ENCODE measurements at regions not wholly inside any gene's neighbourhood (a gene's known extent, or its start where the extent isn't known, plus 50 kb on each side); places are given as distances from the start of the nearest gene placed in this dataset.

- H3K27ac ChIP-seq (ENCODE audit: low read length), result no peak overlapping the region
- no peak for ATAC-seq (ENCODE audit: insufficient read depth, low read depth)
- TF ChIP-seq EZH2 (IDR thresholded peaks at IDR 0.05; ENCODE audit: borderline replicate concordance, low read depth, low read length, severe bottlenecking), result no peak
- no peak for TF ChIP-seq CTCF (IDR thresholded peaks at IDR 0.05; ENCODE audit: borderline replicate concordance, extremely low read depth, low read length, poor library complexity, severe bottlenecking)
- H3K4me1 ChIP-seq (ENCODE audit: insufficient read depth, low read length), result no peaks in the 10 kb centered on the region
- no peaks in the 10 kb centered on the region for H3K36me3 ChIP-seq (ENCODE audit: insufficient read depth, low read length)
- no peaks in the 10 kb centered on the region for H3K9me3 ChIP-seq (ENCODE audit: insufficient read depth, low read length, severe bottlenecking)
- H3K9ac ChIP-seq (ENCODE audit: low read depth, low read length), result no peak overlapping the region
- no peak overlapping the region for H3K4me2 ChIP-seq (ENCODE audit: insufficient read depth, low read length)
- no peaks in the 10 kb centered on the region for H3K79me2 ChIP-seq (ENCODE audit: insufficient read depth, low read length)
- no peak overlapping the region for H3K4me3 ChIP-seq (ENCODE audit: low read depth in 1 of 2, low read length in 2 of 2)
- H3K27me3 ChIP-seq (ENCODE audit: insufficient read depth, low read length, poor library complexity), result peaks cover 12% of the 10 kb centered on the region
- H2AFZ ChIP-seq (ENCODE audit: low read depth, low read length), result no peak overlapping the region
- DNase-seq, result no peak
- H4K20me1 ChIP-seq (ENCODE audit: insufficient read depth, low read length), result no peaks in the 10 kb centered on the region
Measured at GRCh38 chr2:200170221-200170620, 136.3 kb upstream of the SPATS2L start.

- Histone ChIP-seq H3K27ac (ENCODE audit: low read length) (no peak overlapping the region), H3K9ac (ENCODE audit: low read depth, low read length) (no peak overlapping the region)
- TF ChIP-seq EZH2 (IDR thresholded peaks at IDR 0.05; ENCODE audit: borderline replicate concordance, low read depth, low read length, severe bottlenecking) (no peak), CTCF (IDR thresholded peaks at IDR 0.05; ENCODE audit: borderline replicate concordance, extremely low read depth, low read length, poor library complexity, severe bottlenecking) (no peak)
Measured at GRCh38 chr2:200171731-200172482, 134.6 kb upstream of the SPATS2L start.

GRCh38 chr2:200172521-200172920 lies 134.0 kb upstream of the SPATS2L start:
- ATAC-seq (ENCODE audit: insufficient read depth, low read depth) (no peak), DNase-seq (no peak)
- TF ChIP-seq CTCF (IDR thresholded peaks at IDR 0.05; ENCODE audit: borderline replicate concordance, extremely low read depth, low read length, poor library complexity, severe bottlenecking) (no peak), EZH2 (IDR thresholded peaks at IDR 0.05; ENCODE audit: borderline replicate concordance, low read depth, low read length, severe bottlenecking) (no peak)
- Histone ChIP-seq H3K27ac (ENCODE audit: low read length) (no peak overlapping the region), H3K4me3 (ENCODE audit: low read depth in 1 of 2, low read length in 2 of 2) (no peak overlapping the region), H2AFZ (ENCODE audit: low read depth, low read length) (no peak overlapping the region), H3K79me2 (ENCODE audit: insufficient read depth, low read length) (no peaks in the 10 kb centered on the region), H3K4me1 (ENCODE audit: insufficient read depth, low read length) (no peaks in the 10 kb centered on the region), H3K9ac (ENCODE audit: low read depth, low read length) (no peak overlapping the region), H3K9me3 (ENCODE audit: insufficient read depth, low read length, severe bottlenecking) (no peaks in the 10 kb centered on the region), H3K27me3 (ENCODE audit: insufficient read depth, low read length, poor library complexity) (peaks cover 14% of the 10 kb centered on the region), H4K20me1 (ENCODE audit: insufficient read depth, low read length) (no peaks in the 10 kb centered on the region), H3K4me2 (ENCODE audit: insufficient read depth, low read length) (no peak overlapping the region), H3K36me3 (ENCODE audit: insufficient read depth, low read length) (no peaks in the 10 kb centered on the region)

More at GRCh38 chr2:200171731-200172482, 134.6 kb upstream of the SPATS2L start:
- H3K79me2 ChIP-seq (ENCODE audit: insufficient read depth, low read length), result no peaks in the 10 kb centered on the region
- DNase-seq (no peak), ATAC-seq (ENCODE audit: insufficient read depth, low read depth) (no peak)
- H3K4me2 ChIP-seq (ENCODE audit: insufficient read depth, low read length), result no peak overlapping the region
- no peaks in the 10 kb centered on the region for H3K4me1 ChIP-seq (ENCODE audit: insufficient read depth, low read length)
- no peaks in the 10 kb centered on the region for H4K20me1 ChIP-seq (ENCODE audit: insufficient read depth, low read length)
- peaks cover 12% of the 10 kb centered on the region for H3K27me3 ChIP-seq (ENCODE audit: insufficient read depth, low read length, poor library complexity)
- no peaks in the 10 kb centered on the region for H3K36me3 ChIP-seq (ENCODE audit: insufficient read depth, low read length)
- H2AFZ ChIP-seq (ENCODE audit: low read depth, low read length), result no peak overlapping the region
- no peaks in the 10 kb centered on the region for H3K9me3 ChIP-seq (ENCODE audit: insufficient read depth, low read length, severe bottlenecking)
- no peak overlapping the region for H3K4me3 ChIP-seq (ENCODE audit: low read depth in 1 of 2, low read length in 2 of 2)

Measured in DND-41 (cell line).